HEK293 (cell line): ENCODE measurements at regions not wholly inside any gene's neighbourhood (a gene's known extent, or its start where the extent isn't known, plus 50 kb on each side); places are given as distances from the start of the nearest gene placed in this dataset.

Experiments used
- CTCF ChIA-PET: fragments of 350-600 bp; formaldehyde crosslinking; extraction: SDS; loops from one replicate; lab custom pipeline; 2021; ENCODE audit warnings: antibody characterized with exemption; lab: Yijun Ruan, JAX
- POLR2A ChIA-PET: fragments of 300-600 bp; formaldehyde crosslinking; extraction: SDS; loops from one replicate; lab custom pipeline; 2020; ENCODE audit warnings: antibody characterized with exemption, inconsistent platforms; lab: Yijun Ruan, JAX
- H3K27ac ChIP-seq: fragments of 200-500 bp; sonication (Bioruptor generic); 2 replicates; pipeline ENCODE4 v1.5.1; 2014; ENCODE audit warnings: low read depth, low read length, control low read depth, inconsistent platforms; ENCODE audit errors: extremely low read depth
- H3K36me3 ChIP-seq, 2 experiments: fragments of 200-500 bp in 1 of 2; sonication (Bioruptor generic) in 1 of 2; 1 replicate in 1 of 2; 2 replicates in 1 of 2; pipeline ENCODE4 v1.5.1; 2014 to 2017; ENCODE audit warnings: inconsistent platforms in 2 of 2, low read length in 2 of 2; ENCODE audit not compliant: control insufficient read depth in 2 of 2, insufficient read depth in 1 of 2
- H3K4me1 ChIP-seq: fragments of 200-500 bp; sonication (Bioruptor generic); 2 replicates; pipeline ENCODE4 v1.5.1; 2014; ENCODE audit warnings: mild to moderate bottlenecking, low read length, inconsistent platforms; ENCODE audit not compliant: control insufficient read depth, insufficient read depth
- H3K4me3 ChIP-seq: 2 replicates; pipeline ENCODE4 v1.5.1; 2011; ENCODE audit warnings: low read depth, mild to moderate bottlenecking, control low read depth, low read length, moderate library complexity
- H3K9me3 ChIP-seq: fragments of 200-500 bp; sonication (Bioruptor generic); 2 replicates; pipeline ENCODE4 v1.5.1; 2014; ENCODE audit warnings: low read depth, low read length, inconsistent platforms; ENCODE audit not compliant: control insufficient read depth, insufficient read depth
- BCL11B ChIP-seq: fragments of 450-650 bp; formaldehyde crosslinking; IDR thresholded peaks from 2 replicates; pipeline ENCODE4 v1.5.1; 2016; ENCODE audit warnings: low read depth, missing biosample characterization, missing genetic modification characterization
- ELK4 ChIP-seq: IDR thresholded peaks from 2 replicates; pipeline ENCODE4 v1.6.1; 2011; ENCODE audit warnings: mild to moderate bottlenecking, low read depth, low read length, borderline replicate concordance
- HOXC10 ChIP-seq: sonication (generic); formaldehyde crosslinking; IDR thresholded peaks from 2 replicates; pipeline ENCODE4 v1.8.1; 2023; ENCODE audit warnings: mild to moderate bottlenecking, missing genetic modification reagents
- INSM2 ChIP-seq: fragments of 450-650 bp; formaldehyde crosslinking; IDR thresholded peaks from 2 replicates; pipeline ENCODE4 v1.5.1; 2016; ENCODE audit warnings: missing biosample characterization, missing genetic modification characterization
- KLF1 ChIP-seq: fragments of 450-650 bp; formaldehyde crosslinking; IDR thresholded peaks from 2 replicates; pipeline ENCODE4 v1.5.1; 2016; ENCODE audit warnings: missing biosample characterization, missing genetic modification characterization
- MYNN ChIP-seq: fragments of 450-650 bp; formaldehyde crosslinking; IDR thresholded peaks from 2 replicates; pipeline ENCODE4 v1.5.1; 2016; ENCODE audit warnings: missing biosample characterization, missing genetic modification characterization, borderline replicate concordance
- MZF1 ChIP-seq: fragments of 450-650 bp; formaldehyde crosslinking; IDR thresholded peaks from 2 replicates; pipeline ENCODE4 v1.5.1; 2017; ENCODE audit warnings: missing biosample characterization, missing genetic modification characterization, borderline replicate concordance
- PRDM10 ChIP-seq: fragments of 450-650 bp; formaldehyde crosslinking; IDR thresholded peaks from 2 replicates; pipeline ENCODE4 v1.5.1; 2016; ENCODE audit warnings: missing biosample characterization, missing genetic modification characterization
- ZBTB8A ChIP-seq: fragments of 450-650 bp; formaldehyde crosslinking; IDR thresholded peaks from 2 replicates; pipeline ENCODE4 v1.5.1; 2016; ENCODE audit warnings: missing biosample characterization, missing genetic modification characterization
- ZFP69B ChIP-seq: fragments of 450-650 bp; formaldehyde crosslinking; IDR thresholded peaks from 2 replicates; pipeline ENCODE4 v1.5.1; 2016; ENCODE audit warnings: missing biosample characterization, missing genetic modification characterization
- ZNF169 ChIP-seq: fragments of 450-650 bp; formaldehyde crosslinking; IDR thresholded peaks from 2 replicates; pipeline ENCODE4 v1.5.1; 2016; ENCODE audit warnings: missing biosample characterization, missing genetic modification characterization
- ZNF202 ChIP-seq: fragments of 450-650 bp; formaldehyde crosslinking; IDR thresholded peaks from 2 replicates; pipeline ENCODE4 v1.5.1; 2016; ENCODE audit warnings: missing biosample characterization, missing genetic modification characterization, borderline replicate concordance
- ZNF23 ChIP-seq: fragments of 450-650 bp; formaldehyde crosslinking; IDR thresholded peaks from 2 replicates; pipeline ENCODE4 v1.5.1; 2016; ENCODE audit warnings: missing biosample characterization, missing genetic modification characterization, borderline replicate concordance
- ZNF48 ChIP-seq: fragments of 450-650 bp; formaldehyde crosslinking; IDR thresholded peaks from 2 replicates; pipeline ENCODE4 v1.5.1; 2016; ENCODE audit warnings: missing biosample characterization, missing genetic modification characterization
- ZNF664 ChIP-seq: fragments of 450-650 bp; formaldehyde crosslinking; IDR thresholded peaks from 2 replicates; pipeline ENCODE4 v1.5.1; 2016; ENCODE audit warnings: missing biosample characterization, missing genetic modification characterization

- Histone ChIP-seq H3K27ac (no peak overlapping the region), H3K4me3 (no peak overlapping the region), H3K9me3 (no peaks in the 10 kb centered on the region), H3K36me3 (no peaks in the 10 kb centered on the region), H3K4me1 (no peaks in the 10 kb centered on the region)
- ChIA-PET POLR2A (no interaction called here), CTCF (interaction anchor here (0.7 kb wide), 1 partner anchor 33 kb away, joined by 3 read pairs; no protein-coding TSS in a partner anchor)
- TF ChIP-seq KLF1, result no peak
Measured at GRCh38 chr1:70635868-70636267, 224.8 kb downstream of the CTH start.

- H3K27ac ChIP-seq, result no peak overlapping the region
- POLR2A ChIA-PET, result no interaction called here
Measured at GRCh38 chr1:70641868-70642267, 230.8 kb downstream of the CTH start.

GRCh38 chr1:70656361-70656760 is 245.3 kb downstream of the CTH start:
- H3K9me3 ChIP-seq, result no peaks in the 10 kb centered on the region
- TF ChIP-seq ZNF169 (tag by site-specific recombination), result no peak
- no peak for TF ChIP-seq ZNF23 (tag by site-specific recombination)
- TF ChIP-seq ZNF202, result no peak
- TF ChIP-seq, all 188 proteins: peak for 0
- no peak overlapping the region for H3K27ac ChIP-seq
- ChIA-PET POLR2A (no interaction called here), CTCF (no interaction called here)
- no peaks in the 10 kb centered on the region for H3K4me1 ChIP-seq
- no peak overlapping the region for H3K4me3 ChIP-seq
- H3K36me3 ChIP-seq, result no peaks in the 10 kb centered on the region

More at GRCh38 chr1:70641868-70642267, 230.8 kb downstream of the CTH start:
- no peaks in the 10 kb centered on the region for H3K9me3 ChIP-seq
- CTCF ChIA-PET, result no interaction called here
- no peaks in the 10 kb centered on the region for H3K36me3 ChIP-seq
- H3K4me3 ChIP-seq, result no peak overlapping the region
- no peak for TF ChIP-seq MYNN (tag by site-specific recombination)
- TF ChIP-seq, all 188 proteins: peak for 0
- H3K4me1 ChIP-seq, result no peaks in the 10 kb centered on the region

- ChIA-PET POLR2A (no interaction called here), CTCF (no interaction called here)
- Histone ChIP-seq H3K9me3 (no peaks in the 10 kb centered on the region), H3K36me3 (no peaks in the 10 kb centered on the region), H3K27ac (no peak overlapping the region), H3K4me3 (no peak overlapping the region), H3K4me1 (no peaks in the 10 kb centered on the region)
- no peak for TF ChIP-seq ZFP69B
- no peak for TF ChIP-seq ELK4
- no peak for TF ChIP-seq MZF1 (tag by site-specific recombination)
- TF ChIP-seq ZNF48 (tag by site-specific recombination), result no peak
- no peak for TF ChIP-seq INSM2 (tag by site-specific recombination)
- no peak for TF ChIP-seq BCL11B (tag by site-specific recombination)
Measured at GRCh38 chr1:70659891-70660290, 248.8 kb downstream of the CTH start.

- TF ChIP-seq HOXC10 (CRISPR knock-in tag) (no peak), ZBTB8A (tag by site-specific recombination) (no peak), PRDM10 (tag by site-specific recombination) (peak; percentile 39), ZNF664 (tag by site-specific recombination) (no peak), ZFP69B (no peak)
- CTCF ChIA-PET, result no interaction called here
- H3K36me3 ChIP-seq, result no peaks in the 10 kb centered on the region
- H3K4me3 ChIP-seq, result no peak overlapping the region
- H3K9me3 ChIP-seq, result no peaks in the 10 kb centered on the region
- POLR2A ChIA-PET, result no interaction called here
- H3K4me1 ChIP-seq, result no peaks in the 10 kb centered on the region; the same call in 1 of the 2 replicates
- H3K27ac ChIP-seq, result no peak overlapping the region
Measured at GRCh38 chr1:70666381-70667140, 255.5 kb downstream of the CTH start.
